GM18502 (cell line): ENCODE measurements at regions not wholly inside any gene's neighbourhood (a gene's known extent, or its start where the extent isn't known, plus 50 kb on each side); places are given as distances from the start of the nearest gene placed in this dataset.

Source experiments
- ATAC-seq: cut with Tn5 transposase; IDR thresholded peaks from one replicate; pipeline ENCODE4 v1.9.1; 2021; ENCODE audit warnings: mild to moderate bottlenecking; ENCODE audit not compliant: unreplicated experiment, poor library complexity

DNA sequence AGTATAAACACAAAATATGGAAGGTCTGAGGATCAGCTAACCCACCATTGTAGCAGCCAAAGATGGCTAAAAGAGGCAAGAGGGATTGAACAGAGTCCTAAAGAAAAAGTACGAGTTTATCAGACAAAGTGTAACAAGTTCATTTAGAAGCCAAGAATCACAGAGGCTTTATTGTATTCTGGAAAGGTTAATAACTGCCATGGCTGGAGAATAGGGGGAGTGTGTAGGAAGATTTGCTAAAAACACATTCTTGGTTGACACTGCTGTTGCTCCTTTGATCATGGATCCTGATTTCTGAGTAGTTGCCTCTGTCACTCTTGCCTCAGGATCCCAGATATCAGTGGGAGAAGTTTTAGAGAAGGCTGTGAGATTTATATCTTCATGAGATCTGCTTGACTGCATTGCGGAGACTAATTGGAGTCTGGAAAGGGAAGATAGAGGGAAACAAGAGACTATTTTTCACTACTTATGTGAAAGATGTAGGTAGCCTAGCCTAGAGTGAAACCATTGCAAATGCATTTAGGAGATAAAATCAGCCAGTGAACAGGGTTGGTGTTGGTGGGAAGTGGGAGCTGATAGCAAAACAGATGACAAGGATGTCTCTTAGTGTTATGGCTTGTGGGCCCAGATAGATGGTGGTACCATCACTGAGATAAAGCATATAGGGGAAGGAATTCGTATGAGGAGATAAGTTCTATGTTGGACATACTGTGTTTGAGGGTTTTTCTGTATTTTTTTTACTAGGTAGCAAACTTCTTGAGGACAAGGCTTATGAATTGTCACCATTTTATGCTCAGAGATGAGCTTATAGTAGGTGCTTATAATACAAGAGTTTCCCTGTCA is 402.9 kb upstream of the PDE3A start:
- ATAC-seq = no peak

- ATAC-seq = no peak
Observed at GRCh38 chr12:19967001-19967400, 401.3 kb upstream of the PDE3A start.

- ATAC-seq = no peak
Observed at GRCh38 chr12:19967431-19967830, 400.9 kb upstream of the PDE3A start.

- no peak for ATAC-seq
Observed at GRCh38 chr12:19970116-19970515, 398.2 kb upstream of the PDE3A start.

- ATAC-seq = no peak
Observed at GRCh38 chr12:19970821-19971220, 397.5 kb upstream of the PDE3A start.

- no peak for ATAC-seq
Observed at GRCh38 chr12:19971361-19972280, 396.7 kb upstream of the PDE3A start.

GRCh38 chr12:19972325-19973288 is 395.7 kb upstream of the PDE3A start:
- ATAC-seq = no peak

GRCh38 chr12:19978193-19978592 is 390.1 kb upstream of the PDE3A start:
- ATAC-seq = no peak

DNA sequence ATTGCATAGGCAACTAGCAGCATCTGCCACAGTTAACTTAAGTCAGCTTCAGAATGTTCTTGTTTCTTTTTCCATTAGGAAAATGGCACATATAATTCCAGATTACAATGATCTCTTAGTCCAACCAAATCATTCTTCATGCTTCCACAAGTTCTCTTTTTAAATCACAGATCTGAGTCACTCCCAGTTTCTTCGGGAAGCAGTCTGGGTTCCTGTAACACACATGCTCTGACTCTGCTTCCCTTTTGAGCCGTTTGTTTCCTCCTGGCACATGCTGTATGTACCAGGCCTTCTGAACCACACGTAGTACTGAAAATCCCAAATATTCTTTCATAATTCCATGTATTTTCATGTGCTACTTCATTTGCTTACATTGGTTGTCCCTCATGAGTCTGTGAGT is 388.8 kb upstream of the PDE3A start:
- ATAC-seq = no peak

DNA sequence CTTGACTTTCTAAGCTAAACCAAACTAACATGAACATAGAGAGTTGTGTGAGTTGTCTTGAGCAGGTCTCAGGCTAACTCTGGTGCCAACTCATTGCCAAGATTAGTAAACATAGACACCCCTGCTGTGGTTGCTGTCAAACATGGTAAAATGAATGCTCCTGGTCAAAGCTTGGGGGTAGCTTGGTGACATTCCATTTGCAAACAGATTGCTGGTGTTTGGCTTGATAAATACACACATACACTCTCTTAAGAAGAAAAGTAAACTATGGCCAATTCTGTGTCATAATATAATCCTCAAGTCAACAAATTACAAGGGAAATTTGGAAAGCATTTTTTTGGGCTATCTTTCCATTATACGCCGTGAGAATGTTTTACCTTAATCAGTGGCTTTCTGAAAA is 386.4 kb upstream of the PDE3A start:
- no peak for ATAC-seq

- no peak for ATAC-seq
Observed at GRCh38 chr12:19988001-19988400, 380.3 kb upstream of the PDE3A start.

DNA sequence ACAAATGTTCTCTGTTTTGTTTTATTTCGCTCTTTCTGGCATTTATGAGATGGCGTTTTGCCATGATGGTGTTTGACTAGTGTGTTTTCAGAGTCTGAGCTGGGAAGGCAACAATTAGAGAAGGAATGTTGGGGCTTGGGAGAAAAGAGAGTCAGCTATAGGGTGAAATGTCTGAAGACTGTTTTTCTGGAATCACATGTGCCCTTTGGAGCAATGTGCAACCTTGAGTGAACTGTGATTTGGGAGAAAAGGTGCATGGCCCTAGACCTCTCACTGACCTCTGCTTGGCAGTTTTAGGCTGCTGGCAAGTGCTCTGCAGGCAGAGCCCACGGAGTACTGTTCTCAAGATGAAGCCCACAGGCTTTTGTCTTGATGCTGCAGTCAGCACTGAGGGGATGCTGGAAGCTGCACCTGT is 379.9 kb upstream of the PDE3A start:
- no peak for ATAC-seq

DNA sequence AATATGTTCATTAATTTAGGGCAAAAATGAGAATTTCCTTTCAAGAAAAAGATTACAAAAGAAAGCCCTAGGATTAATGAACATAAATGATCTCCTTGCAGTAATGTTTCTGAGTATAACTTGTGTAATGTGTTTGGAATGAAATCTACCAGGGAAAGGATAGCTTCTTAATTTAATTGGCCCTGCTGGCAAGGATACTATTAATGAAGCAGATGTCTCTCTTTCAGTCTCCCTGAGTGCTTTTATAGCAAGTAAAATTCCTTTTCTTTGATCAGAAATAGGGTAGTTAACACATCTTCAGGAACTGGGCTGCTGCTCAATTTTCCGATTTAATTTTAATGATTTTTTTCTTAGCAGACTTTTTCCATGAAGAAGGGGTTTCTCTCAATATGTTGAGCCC is 379.4 kb upstream of the PDE3A start:
- no peak for ATAC-seq

DNA sequence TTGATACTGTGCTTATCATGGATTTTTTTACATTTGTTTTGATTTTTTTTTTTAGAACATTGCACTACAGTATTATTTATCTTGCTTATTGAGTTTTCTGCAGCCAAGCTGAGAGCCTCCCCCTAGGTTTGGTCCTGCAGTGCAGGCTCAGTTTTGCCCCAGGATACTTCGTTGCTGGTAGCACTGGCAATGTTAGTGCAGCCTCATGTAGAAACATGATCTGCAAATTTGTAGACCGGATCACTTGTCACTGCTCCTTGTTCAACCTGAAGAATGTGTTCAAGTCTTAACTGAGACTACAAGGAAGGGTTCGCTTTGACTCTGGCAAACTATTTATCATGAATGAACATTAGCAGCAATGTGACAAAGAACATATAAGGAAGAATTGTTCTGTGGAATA is 377.2 kb upstream of the PDE3A start:
- ATAC-seq = no peak

DNA sequence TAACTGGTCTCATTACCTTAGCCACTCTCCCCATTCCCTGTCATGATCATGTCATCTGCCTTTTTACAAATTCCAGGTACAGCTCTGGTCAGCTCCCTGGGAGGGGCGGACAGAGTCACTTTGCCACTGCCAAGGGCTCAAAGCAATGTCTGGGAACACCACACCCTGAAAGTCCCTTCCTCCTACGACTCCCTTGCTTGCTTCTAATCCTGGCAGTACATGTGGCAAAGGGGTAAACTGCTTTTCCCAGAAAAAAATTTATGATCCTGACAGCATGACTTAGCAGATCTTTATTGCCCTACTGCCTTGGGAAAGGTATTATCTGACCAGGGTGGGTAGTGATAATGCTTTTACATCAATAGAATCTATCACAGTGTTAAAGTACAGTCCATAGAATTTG is 376.0 kb upstream of the PDE3A start:
- no peak for ATAC-seq

- ATAC-seq = no peak
Observed at GRCh38 chr12:19994968-19995367, 373.4 kb upstream of the PDE3A start.

DNA sequence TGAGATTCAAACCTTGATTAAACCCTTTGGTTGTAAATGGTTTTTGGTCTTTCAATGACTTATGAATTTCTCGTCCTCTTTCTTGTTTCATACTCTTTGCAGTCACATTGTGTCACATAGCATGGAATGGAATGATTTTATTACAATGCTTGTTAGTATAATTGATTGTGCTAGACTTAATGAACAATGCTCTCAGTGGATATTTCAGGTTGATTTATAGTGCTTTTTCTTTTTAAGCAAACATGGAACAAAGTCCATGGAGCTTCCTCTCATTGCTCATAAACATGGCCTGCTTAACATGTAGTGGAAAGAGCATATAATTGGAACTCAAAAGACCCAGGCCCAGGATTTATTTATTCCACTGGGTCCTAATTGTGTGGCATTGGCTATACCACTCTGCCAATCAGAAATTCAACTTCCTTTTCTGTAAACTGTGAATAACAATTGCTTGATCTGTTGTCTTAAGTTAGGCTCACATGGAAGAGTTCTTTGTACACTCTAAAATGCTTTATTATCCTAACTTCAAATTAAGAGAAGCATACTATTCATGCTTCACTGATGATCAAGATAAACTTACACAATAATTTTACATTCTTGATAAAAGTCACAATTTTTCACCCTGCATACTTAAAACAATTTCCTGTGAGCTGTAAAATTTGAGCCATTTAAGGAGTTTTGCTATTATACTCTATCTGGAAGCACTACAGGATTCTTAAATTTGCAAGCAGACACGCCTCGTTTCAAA is 370.5 kb upstream of the PDE3A start:
- ATAC-seq = no peak

DNA sequence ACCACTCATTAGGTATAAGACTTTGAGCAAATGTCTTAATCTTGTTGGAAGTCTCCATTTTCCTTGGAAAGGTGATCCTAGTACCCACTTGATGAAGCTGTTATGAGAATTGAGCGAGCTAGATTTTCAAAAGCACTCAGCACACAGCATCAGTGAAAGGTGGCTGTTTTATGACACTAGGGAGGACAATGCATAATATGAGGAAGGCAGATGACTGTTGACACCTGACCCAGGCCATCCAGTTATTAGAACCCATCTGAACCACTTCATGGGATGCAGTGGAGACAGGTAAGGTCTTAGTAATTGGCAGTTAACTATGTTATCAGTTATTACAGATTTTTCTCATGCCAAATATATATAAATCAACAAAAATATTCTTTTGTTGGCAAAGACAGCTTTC is 369.9 kb upstream of the PDE3A start:
- no peak for ATAC-seq

- ATAC-seq = no peak
Observed at GRCh38 chr12:19998961-19999804, 369.2 kb upstream of the PDE3A start.
